BLaER1 treated with 17β-estradiol and CSF1 and Interleukin-3, amounts not matched to agents 10 nM and 100 nM (cell line): ENCODE measurements at regions not wholly inside any gene's neighbourhood (a gene's known extent, or its start where the extent isn't known, plus 50 kb on each side); places are given as distances from the start of the nearest gene placed in this dataset.

Experiments
- H3K27ac ChIP-seq, 11 experiments: shearing (Covaris generic); formaldehyde crosslinking; 2 replicates each; pipeline ENCODE4 v1.8.1; 2022
- H3K27me3 ChIP-seq, 11 experiments: shearing (Covaris generic); formaldehyde crosslinking; 2 replicates each; pipeline ENCODE4 v1.8.1; 2022
- H3K36me3 ChIP-seq, 11 experiments: shearing (Covaris generic); formaldehyde crosslinking; 2 replicates each; pipeline ENCODE4 v1.8.1; 2022
- H3K4me1 ChIP-seq, 10 experiments: shearing (Covaris generic); formaldehyde crosslinking; 2 replicates each; pipeline ENCODE4 v1.8.1; 2022
- H3K4me2 ChIP-seq, 11 experiments: shearing (Covaris generic); formaldehyde crosslinking; 2 replicates each; pipeline ENCODE4 v1.8.1; 2022
- H3K4me3 ChIP-seq, 10 experiments: shearing (Covaris generic); formaldehyde crosslinking; 2 replicates each; pipeline ENCODE4 v1.8.1; 2022
- H3K9ac ChIP-seq, 11 experiments: shearing (Covaris generic); formaldehyde crosslinking; 2 replicates each; pipeline ENCODE4 v1.8.1; 2022
- H3K9me3 ChIP-seq, 11 experiments: shearing (Covaris generic); formaldehyde crosslinking; replicated peaks in 1 of 11; 2 replicates each; pipeline ENCODE4 v1.8.1; 2022
- H4K20me1 ChIP-seq, 11 experiments: shearing (Covaris generic); formaldehyde crosslinking; 2 replicates each; pipeline ENCODE4 v1.8.1; 2022
- Cebpa-rat ChIP-seq, 11 experiments: shearing (Covaris generic); IDR thresholded peaks; 2 replicates each; pipeline ENCODE4 v1.8.1; 2022

GRCh38 chr12:92271341-92271740 is 125.7 kb upstream of the BTG1 start:
- Histone ChIP-seq H3K9me3 (no peaks in the 10 kb centered on the region), H3K4me3 (no peak overlapping the region), H3K9ac (no peak overlapping the region), H3K27me3 (no peaks in the 10 kb centered on the region), H3K27ac (no peak overlapping the region), H3K4me1 (peaks cover 0 to 7% (median 0%) of the 10 kb centered on the region in 10 experiments; a peak in 3 of 20 replicates), H3K36me3 (no peaks in the 10 kb centered on the region; a peak in 1 of 22 replicates), H4K20me1 (no peaks in the 10 kb centered on the region), H3K4me2 (no peak overlapping the region)
- TF ChIP-seq Cebpa-rat (IDR thresholded peaks at IDR 0.05), result no peak

- Histone ChIP-seq H3K9me3 (no peaks in the 10 kb centered on the region), H3K4me2 (no peak overlapping the region), H3K4me3 (no peak overlapping the region), H3K9ac (no peak overlapping the region), H3K4me1 (peaks cover 0 to 3% (median 0%) of the 10 kb centered on the region in 10 experiments; a peak in 2 of 20 replicates), H4K20me1 (no peaks in the 10 kb centered on the region), H3K27me3 (no peaks in the 10 kb centered on the region), H3K27ac (no peak overlapping the region), H3K36me3 (no peaks in the 10 kb centered on the region; a peak in 1 of 22 replicates)
- TF ChIP-seq Cebpa-rat (IDR thresholded peaks at IDR 0.05), result no peak
Observed at GRCh38 chr12:92270521-92270920, 124.9 kb upstream of the BTG1 start.

- H3K27me3 ChIP-seq, result no peaks in the 10 kb centered on the region
- no peaks in the 10 kb centered on the region for H3K9me3 ChIP-seq
- no peaks in the 10 kb centered on the region; a peak in 1 of 22 replicates for H3K36me3 ChIP-seq
- TF ChIP-seq Cebpa-rat (IDR thresholded peaks at IDR 0.05), result no peak
- no peak overlapping the region for H3K9ac ChIP-seq
- no peaks in the 10 kb centered on the region for H3K4me1 ChIP-seq
- H4K20me1 ChIP-seq, result no peaks in the 10 kb centered on the region
- no peak overlapping the region for H3K4me3 ChIP-seq
- no peak overlapping the region for H3K27ac ChIP-seq
- no peak overlapping the region for H3K4me2 ChIP-seq
Observed at GRCh38 chr12:92268946-92269345, 123.3 kb upstream of the BTG1 start.

GRCh38 chr12:92261692-92262091 is 116.0 kb upstream of the BTG1 start:
- Histone ChIP-seq H3K4me3 (no peak overlapping the region), H3K9me3 (no peaks in the 10 kb centered on the region), H3K4me2 (no peak overlapping the region), H3K9ac (no peak overlapping the region), H3K4me1 (peaks cover 0 to 8% (median 0%) of the 10 kb centered on the region in 10 experiments; a peak in 3 of 20 replicates), H3K36me3 (no peaks in the 10 kb centered on the region), H4K20me1 (no peaks in the 10 kb centered on the region), H3K27ac (no peak overlapping the region), H3K27me3 (no peaks in the 10 kb centered on the region)
- no peak for TF ChIP-seq Cebpa-rat (IDR thresholded peaks at IDR 0.05)

- no peak overlapping the region for H3K4me3 ChIP-seq
- H3K27ac ChIP-seq, result no peak overlapping the region
- no peak for TF ChIP-seq Cebpa-rat (IDR thresholded peaks at IDR 0.05)
- H3K4me2 ChIP-seq, result no peak overlapping the region
- no peaks in the 10 kb centered on the region for H3K27me3 ChIP-seq
- H3K9me3 ChIP-seq, result no peaks in the 10 kb centered on the region
- peaks cover 0 to 8% (median 0%) of the 10 kb centered on the region in 10 experiments; a peak in 3 of 20 replicates for H3K4me1 ChIP-seq
- no peak overlapping the region for H3K9ac ChIP-seq
- H3K36me3 ChIP-seq, result no peaks in the 10 kb centered on the region
- H4K20me1 ChIP-seq, result no peaks in the 10 kb centered on the region
Observed at GRCh38 chr12:92261071-92261470, 115.4 kb upstream of the BTG1 start.

- no peaks in the 10 kb centered on the region for H3K36me3 ChIP-seq
- H3K4me1 ChIP-seq, result peaks cover 0 to 8% (median 0%) of the 10 kb centered on the region in 10 experiments; a peak in 3 of 20 replicates
- no peak overlapping the region for H3K27ac ChIP-seq
- H3K9me3 ChIP-seq, result no peaks in the 10 kb centered on the region
- H4K20me1 ChIP-seq, result no peaks in the 10 kb centered on the region
- no peak overlapping the region for H3K4me2 ChIP-seq
- H3K9ac ChIP-seq, result no peak overlapping the region
- no peaks in the 10 kb centered on the region for H3K27me3 ChIP-seq
- H3K4me3 ChIP-seq, result no peak overlapping the region
- TF ChIP-seq Cebpa-rat (IDR thresholded peaks at IDR 0.05), result no peak
Observed at GRCh38 chr12:92259696-92260251, 114.1 kb upstream of the BTG1 start.

GRCh38 chr12:92259291-92259690 is 113.6 kb upstream of the BTG1 start:
- Histone ChIP-seq H3K9me3 (peaks cover 0 to 2% (median 0%) of the 10 kb centered on the region in 11 experiments; a peak in 1 of 22 replicates), H3K9ac (no peak overlapping the region), H3K4me2 (peak overlapping the region in 2 of 11 experiments; percentile 3 to 25; a peak in 1 of 22 replicates), H4K20me1 (no peaks in the 10 kb centered on the region), H3K27me3 (no peaks in the 10 kb centered on the region), H3K27ac (no peak overlapping the region), H3K4me1 (peaks cover 0 to 8% (median 0%) of the 10 kb centered on the region in 10 experiments; a peak in 3 of 20 replicates), H3K4me3 (no peak overlapping the region), H3K36me3 (no peaks in the 10 kb centered on the region)
- no peak for TF ChIP-seq Cebpa-rat (IDR thresholded peaks at IDR 0.05)

GRCh38 chr12:92257261-92257660 is 111.6 kb upstream of the BTG1 start:
- no peak overlapping the region for H3K9ac ChIP-seq
- H3K4me3 ChIP-seq, result no peak overlapping the region
- no peak overlapping the region for H3K4me2 ChIP-seq
- no peaks in the 10 kb centered on the region for H3K36me3 ChIP-seq
- TF ChIP-seq Cebpa-rat (IDR thresholded peaks at IDR 0.05), result no peak
- peaks cover 0 to 8% (median 0%) of the 10 kb centered on the region in 11 experiments; a peak in 2 of 22 replicates for H3K9me3 ChIP-seq
- H3K27me3 ChIP-seq, result no peaks in the 10 kb centered on the region
- no peaks in the 10 kb centered on the region for H4K20me1 ChIP-seq
- peaks cover 0 to 8% (median 0%) of the 10 kb centered on the region in 10 experiments; a peak in 3 of 20 replicates for H3K4me1 ChIP-seq
- H3K27ac ChIP-seq, result no peak overlapping the region

- H3K27ac ChIP-seq, result no peak overlapping the region
- H3K9ac ChIP-seq, result no peak overlapping the region
- H3K4me1 ChIP-seq, result peaks cover 0 to 8% (median 0%) of the 10 kb centered on the region in 10 experiments; a peak in 3 of 20 replicates
- no peak overlapping the region for H3K4me2 ChIP-seq
- TF ChIP-seq Cebpa-rat (IDR thresholded peaks at IDR 0.05), result no peak
- no peaks in the 10 kb centered on the region for H3K27me3 ChIP-seq
- no peak overlapping the region for H3K4me3 ChIP-seq
- H3K36me3 ChIP-seq, result no peaks in the 10 kb centered on the region
- H4K20me1 ChIP-seq, result no peaks in the 10 kb centered on the region
- H3K9me3 ChIP-seq, result peaks cover 0 to 8% (median 0%) of the 10 kb centered on the region in 11 experiments; a peak in 2 of 22 replicates
Observed at GRCh38 chr12:92255741-92256140, 110.1 kb upstream of the BTG1 start.

GRCh38 chr12:92253301-92253700 is 107.7 kb upstream of the BTG1 start:
- Histone ChIP-seq H3K27me3 (no peaks in the 10 kb centered on the region), H3K4me1 (no peaks in the 10 kb centered on the region), H3K36me3 (no peaks in the 10 kb centered on the region), H3K4me2 (no peak overlapping the region), H3K9me3 (peaks cover 0 to 10% (median 0%) of the 10 kb centered on the region in 11 experiments; a peak in 3 of 22 replicates), H3K9ac (no peak overlapping the region), H3K27ac (no peak overlapping the region), H3K4me3 (no peak overlapping the region), H4K20me1 (no peaks in the 10 kb centered on the region)
- no peak for TF ChIP-seq Cebpa-rat (IDR thresholded peaks at IDR 0.05)
